Uterus (tissue), 3 donors: ENCODE measurements at regions not wholly inside any gene's neighbourhood (a gene's known extent, or its start where the extent isn't known, plus 50 kb on each side); places are given as distances from the start of the nearest gene placed in this dataset.

Experiments used
- DNase-seq, 2 donors: peaks; one replicate each; pipeline ENCODE4 v3.0.0-alpha.2; 2019 to 2020
- H3K27ac ChIP-seq, 2 donors: fragments of 200-600 bp; sonication (generic); 1 replicate in 1 of 2; 2 replicates in 1 of 2; pipeline ENCODE4 v1.5.1; 2016 to 2018
- H3K27me3 ChIP-seq, 2 donors: fragments of 200-600 bp; sonication (generic); one replicate each; pipeline ENCODE4 v1.5.1; 2018 to 2019; ENCODE audit warnings: control low read depth in 1 of 2
- H3K36me3 ChIP-seq, 2 donors: fragments of 200-600 bp; sonication (generic); one replicate each; pipeline ENCODE4 v1.5.1; 2019; ENCODE audit warnings: control low read depth in 1 of 2
- H3K4me1 ChIP-seq, 2 donors: fragments of 200-600 bp; sonication (generic); one replicate each; pipeline ENCODE4 v1.5.1; 2018 to 2019; ENCODE audit warnings: control low read depth in 1 of 2
- H3K4me3 ChIP-seq, 2 donors: fragments of 200-600 bp; sonication (generic); 1 replicate in 1 of 2; 2 replicates in 1 of 2; pipeline ENCODE4 v1.5.1; 2018 to 2019; ENCODE audit warnings: mild to moderate bottlenecking in 1 of 2
- H3K9me3 ChIP-seq, 2 donors: fragments of 200-600 bp; sonication (generic); one replicate each; pipeline ENCODE4 v1.5.1; 2019; ENCODE audit warnings: control low read depth in 1 of 2
- CTCF ChIP-seq, 4 experiments: fragments of 200-600 bp in 2 of 4; fragments of 450-650 bp in 2 of 4; sonication (generic) in 2 of 4; IDR thresholded peaks; one replicate each; pipeline ENCODE4 v1.5.1; 2016 to 2019; ENCODE audit warnings: antibody characterized with exemption in 4 of 4, mild to moderate bottlenecking in 2 of 4, moderate library complexity in 1 of 4
- POLR2A ChIP-seq, 2 donors: fragments of 450-650 bp; IDR thresholded peaks; one replicate each; pipeline ENCODE4 v1.6.1; 2016; ENCODE audit warnings: antibody characterized with exemption in 2 of 2, mild to moderate bottlenecking in 1 of 2, moderate library complexity in 1 of 2
- intact Hi-C: fragments of 100-400 bp; cut with DNase I; formaldehyde crosslinking; loops from one replicate; pipeline ENCODE4 v1.15.1; 2023; ENCODE audit warnings: low total_unique reads
- donor health status: DM: yes; HTN: yes; CAD: no.

GRCh38 chr22:27186643-27187042, 529.3 kb downstream of the MIAT start:
- no peaks in the 10 kb centered on the region for H3K27me3 ChIP-seq
- H3K4me3 ChIP-seq = no peak overlapping the region
- no peak for DNase-seq
- H3K27ac ChIP-seq = no peak overlapping the region
- no peaks in the 10 kb centered on the region for H3K4me1 ChIP-seq
- no peaks in the 10 kb centered on the region for H3K36me3 ChIP-seq
- H3K9me3 ChIP-seq = no peaks in the 10 kb centered on the region
- TF ChIP-seq CTCF (IDR thresholded peaks at IDR 0.05) = no peak
- no peak for TF ChIP-seq POLR2A (IDR thresholded peaks at IDR 0.05)
- intact Hi-C loops = no loop called here

- Histone ChIP-seq H3K27ac (no peak overlapping the region), H3K36me3 (no peaks in the 10 kb centered on the region), H3K9me3 (no peaks in the 10 kb centered on the region), H3K27me3 (no peaks in the 10 kb centered on the region), H3K4me1 (no peaks in the 10 kb centered on the region), H3K4me3 (no peak overlapping the region)
- intact Hi-C loops = no loop called here
- no peak for DNase-seq
- TF ChIP-seq POLR2A (IDR thresholded peaks at IDR 0.05) = no peak
These were observed 534.9 kb downstream of the MIAT start for GRCh38 chr22:27192135-27192829.

GRCh38 chr22:27193215-27193614, 535.8 kb downstream of the MIAT start:
- no peak overlapping the region for H3K27ac ChIP-seq
- no peak for TF ChIP-seq POLR2A (IDR thresholded peaks at IDR 0.05)
- TF ChIP-seq CTCF (IDR thresholded peaks at IDR 0.05) = no peak
- intact Hi-C loops = no loop called here
- DNase-seq = no peak
- no peak overlapping the region for H3K4me3 ChIP-seq
- no peaks in the 10 kb centered on the region for H3K27me3 ChIP-seq
- H3K9me3 ChIP-seq = no peaks in the 10 kb centered on the region
- H3K4me1 ChIP-seq = no peaks in the 10 kb centered on the region
- H3K36me3 ChIP-seq = no peaks in the 10 kb centered on the region

GRCh38 chr22:27193636-27194035, 536.2 kb downstream of the MIAT start:
- H3K4me1 ChIP-seq = no peaks in the 10 kb centered on the region
- intact Hi-C loops = no loop called here
- H3K9me3 ChIP-seq = no peaks in the 10 kb centered on the region
- no peak for TF ChIP-seq CTCF (IDR thresholded peaks at IDR 0.05)
- no peak for TF ChIP-seq POLR2A (IDR thresholded peaks at IDR 0.05)
- H3K4me3 ChIP-seq = no peak overlapping the region
- DNase-seq = no peak
- H3K36me3 ChIP-seq = no peaks in the 10 kb centered on the region
- H3K27ac ChIP-seq = no peak overlapping the region
- no peaks in the 10 kb centered on the region for H3K27me3 ChIP-seq

GRCh38 chr22:27194096-27194748, 536.8 kb downstream of the MIAT start:
- Histone ChIP-seq H3K27me3 (no peaks in the 10 kb centered on the region), H3K27ac (no peak overlapping the region), H3K4me1 (no peaks in the 10 kb centered on the region), H3K36me3 (no peaks in the 10 kb centered on the region), H3K9me3 (no peaks in the 10 kb centered on the region), H3K4me3 (no peak overlapping the region)
- intact Hi-C loops = no loop called here
- DNase-seq = no peak
- TF ChIP-seq POLR2A (IDR thresholded peaks at IDR 0.05) = no peak
- TF ChIP-seq CTCF (IDR thresholded peaks at IDR 0.05) = no peak
